ENCODE measurements at regions not wholly inside any gene's neighbourhood (a gene's known extent, or its start where the extent isn't known, plus 50 kb on each side); places are given as distances from the start of the nearest gene placed in this dataset.
"Not testable (repeated sequence)": the region's sequence is repeated elsewhere in the genome, so short reads cannot be mapped to it uniquely, and the experiment has no call there.

GRCh38 chr7:119967221-119967620, 305.8 kb upstream of the KCND2 start:
- TF ChIP-seq ZFX (IDR thresholded peaks at IDR 0.05; ENCODE audit: borderline replicate concordance) (no peak), CTCF (IDR thresholded peaks at IDR 0.05) (no peak)

GRCh38 chr7:119968411-119968810, 304.6 kb upstream of the KCND2 start:
- H3K27ac ChIP-seq, result not testable (repeated sequence)

More at GRCh38 chr7:119967221-119967620, 305.8 kb upstream of the KCND2 start:
- no peak overlapping the region for H3K27ac ChIP-seq

DNA sequence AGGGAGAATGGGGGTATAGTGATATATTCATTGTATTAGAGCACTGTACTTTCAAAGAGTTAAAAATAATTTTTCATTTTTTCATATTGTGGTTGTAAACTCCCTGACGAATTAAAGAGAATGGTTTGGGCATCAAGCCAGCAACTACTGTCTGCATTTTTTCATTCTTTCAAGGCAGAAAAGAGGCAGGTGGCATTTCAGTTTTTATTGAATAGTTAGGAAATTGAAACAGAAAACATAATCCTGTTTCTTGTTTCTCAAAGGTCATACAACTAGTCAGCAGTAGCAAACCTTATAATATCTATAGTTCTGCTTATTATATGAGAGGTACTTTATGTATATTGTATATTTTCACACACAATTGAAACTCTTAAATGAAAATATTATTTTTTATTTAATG, 303.9 kb upstream of the KCND2 start:
- no peak overlapping the region for H3K27ac ChIP-seq
- TF ChIP-seq ZFX (IDR thresholded peaks at IDR 0.05; ENCODE audit: borderline replicate concordance) (no peak), CTCF (IDR thresholded peaks at IDR 0.05) (no peak)

GRCh38 chr7:119969763-119970162, 303.2 kb upstream of the KCND2 start:
- H3K27ac ChIP-seq, result no peak overlapping the region
- TF ChIP-seq CTCF (IDR thresholded peaks at IDR 0.05), result no peak

DNA sequence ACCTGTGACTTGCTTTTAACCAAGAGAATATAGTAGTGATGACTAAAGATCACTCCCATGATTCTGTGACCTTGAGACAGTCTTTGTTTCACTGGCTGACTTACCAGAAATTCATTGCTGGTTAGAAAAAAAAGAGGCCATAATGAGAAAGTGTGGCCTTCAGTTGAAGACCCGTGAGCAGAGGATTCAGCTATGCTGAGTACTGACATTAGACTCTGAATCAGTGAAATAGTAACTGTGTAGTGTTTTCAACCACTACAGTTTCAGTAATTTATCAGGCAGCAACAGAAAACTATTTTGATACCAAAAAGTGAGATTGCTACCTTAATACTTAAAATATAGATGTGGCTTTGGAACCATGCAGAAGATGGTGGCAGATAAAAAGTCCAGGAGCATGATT, 298.0 kb upstream of the KCND2 start:
- TF ChIP-seq CTCF (IDR thresholded peaks at IDR 0.05), result no peak
- no peak for TF ChIP-seq ZFX (IDR thresholded peaks at IDR 0.05; ENCODE audit: borderline replicate concordance)
- no peak overlapping the region for H3K27ac ChIP-seq

GRCh38 chr7:119982884-119983283, 290.1 kb upstream of the KCND2 start:
- TF ChIP-seq ZFX (IDR thresholded peaks at IDR 0.05; ENCODE audit: borderline replicate concordance) (no peak), CTCF (IDR thresholded peaks at IDR 0.05) (no peak)
- no peak overlapping the region for H3K27ac ChIP-seq

DNA sequence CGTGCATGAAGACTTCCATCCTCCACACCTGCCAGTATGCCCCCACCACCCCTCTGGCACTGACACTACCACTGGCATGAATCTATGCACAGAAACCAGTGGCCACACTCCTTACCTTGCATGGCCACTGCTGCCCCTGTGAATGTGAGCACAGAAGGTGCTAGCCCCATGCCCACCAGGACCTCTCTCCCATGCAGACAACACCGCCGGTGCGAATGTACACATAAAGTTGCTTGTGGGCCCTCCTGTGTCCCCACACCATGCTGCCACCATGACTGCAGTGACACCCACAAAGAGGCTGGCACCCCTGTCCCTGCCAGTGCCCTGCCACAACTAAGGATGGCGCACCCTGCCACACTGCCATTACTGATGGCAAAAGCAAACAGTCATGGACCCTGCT, 289.5 kb upstream of the KCND2 start:
- no peak overlapping the region for H3K27ac ChIP-seq
- no peak for TF ChIP-seq ZFX (IDR thresholded peaks at IDR 0.05; ENCODE audit: borderline replicate concordance)
- no peak for TF ChIP-seq CTCF (IDR thresholded peaks at IDR 0.05)

GRCh38 chr7:119984247-119984646, 288.7 kb upstream of the KCND2 start:
- H3K27ac ChIP-seq, result no peak overlapping the region
- TF ChIP-seq ZFX (IDR thresholded peaks at IDR 0.05; ENCODE audit: borderline replicate concordance) (no peak), CTCF (IDR thresholded peaks at IDR 0.05) (no peak)

Measured in 22Rv1 (cell line).